NCI-H446 (cell line): ENCODE measurements at regions not wholly inside any gene's neighbourhood (a gene's known extent, or its start where the extent isn't known, plus 50 kb on each side); places are given as distances from the start of the nearest gene placed in this dataset.

Experiments
- DNase-seq, 2 experiments: peaks; one replicate each; lab custom pipeline; 2025; lab: John Stamatoyannopoulos, UW

GRCh38 chr4:159041054-159042034, 61.5 kb upstream of the RAPGEF2 start:
- DNase-seq: no peak

GRCh38 chr4:159042097-159042605, 60.7 kb upstream of the RAPGEF2 start:
- peak; percentile 25 to 64 for DNase-seq

DNA sequence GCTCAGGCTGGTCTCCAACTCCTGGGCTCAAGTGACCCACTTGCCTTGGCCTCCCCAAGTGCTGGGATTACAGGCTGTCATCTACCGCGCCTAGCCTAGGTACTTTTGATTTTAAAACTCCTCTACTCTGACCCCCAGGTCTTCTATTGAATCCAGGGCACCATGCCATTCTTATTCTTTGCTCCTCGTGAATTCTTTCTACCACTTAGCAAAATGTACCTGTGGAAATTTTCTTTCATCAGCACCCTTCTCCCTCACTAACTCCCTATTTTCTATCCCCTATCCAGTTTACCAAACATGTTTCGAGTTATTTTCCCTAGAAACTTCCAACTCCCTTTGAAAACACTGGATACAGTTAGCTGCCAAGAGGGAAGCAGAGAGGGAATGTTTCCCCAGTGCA, 60.0 kb upstream of the RAPGEF2 start:
- DNase-seq: no peak

DNA sequence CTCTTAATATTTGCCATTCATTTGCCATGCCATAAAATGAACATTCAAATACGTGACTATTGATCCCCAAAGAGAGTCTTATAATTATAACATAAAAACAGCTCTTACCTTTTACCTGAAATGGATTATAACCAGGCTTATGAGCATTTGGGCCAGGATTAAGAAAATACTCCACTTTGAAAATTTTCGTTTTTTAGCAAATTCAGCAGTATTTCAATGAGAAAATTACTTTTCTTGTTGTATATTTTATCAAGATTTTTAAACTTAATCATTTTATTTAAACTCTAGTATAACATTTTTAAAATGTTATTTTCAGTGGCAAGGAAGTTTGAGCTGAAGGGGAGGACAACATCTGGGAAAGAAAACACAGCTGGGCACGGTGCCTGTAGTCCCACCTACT, 59.0 kb upstream of the RAPGEF2 start:
- no peak for DNase-seq

DNA sequence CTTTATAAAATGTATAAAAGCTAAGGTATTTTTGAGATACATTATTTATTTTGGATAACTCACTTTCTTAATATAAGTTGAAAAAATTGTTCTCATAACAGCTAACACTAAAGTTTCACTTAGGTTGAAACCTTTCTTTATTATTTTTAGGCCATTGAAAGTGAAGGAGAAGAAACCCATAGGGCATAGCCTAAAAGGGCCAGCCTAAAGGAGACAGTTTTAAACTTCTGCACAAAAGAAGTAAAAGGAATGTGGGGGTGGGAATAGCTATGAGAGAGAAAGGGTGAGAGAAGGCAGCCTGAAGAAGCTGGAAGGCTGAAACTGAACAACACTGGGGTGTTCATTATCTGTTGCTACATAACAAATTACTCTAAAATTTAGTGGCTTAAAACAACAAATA, 57.6 kb upstream of the RAPGEF2 start:
- DNase-seq: no peak

- DNase-seq: no peak
Observed at GRCh38 chr4:159046683-159047082, 56.2 kb upstream of the RAPGEF2 start.

- DNase-seq: no peak
Observed at GRCh38 chr4:159047478-159048165, 55.3 kb upstream of the RAPGEF2 start.

- DNase-seq: no peak
Observed at GRCh38 chr4:159048166-159048886, 54.6 kb upstream of the RAPGEF2 start.

GRCh38 chr4:159049780-159050375, 53.0 kb upstream of the RAPGEF2 start:
- no peak for DNase-seq

DNA sequence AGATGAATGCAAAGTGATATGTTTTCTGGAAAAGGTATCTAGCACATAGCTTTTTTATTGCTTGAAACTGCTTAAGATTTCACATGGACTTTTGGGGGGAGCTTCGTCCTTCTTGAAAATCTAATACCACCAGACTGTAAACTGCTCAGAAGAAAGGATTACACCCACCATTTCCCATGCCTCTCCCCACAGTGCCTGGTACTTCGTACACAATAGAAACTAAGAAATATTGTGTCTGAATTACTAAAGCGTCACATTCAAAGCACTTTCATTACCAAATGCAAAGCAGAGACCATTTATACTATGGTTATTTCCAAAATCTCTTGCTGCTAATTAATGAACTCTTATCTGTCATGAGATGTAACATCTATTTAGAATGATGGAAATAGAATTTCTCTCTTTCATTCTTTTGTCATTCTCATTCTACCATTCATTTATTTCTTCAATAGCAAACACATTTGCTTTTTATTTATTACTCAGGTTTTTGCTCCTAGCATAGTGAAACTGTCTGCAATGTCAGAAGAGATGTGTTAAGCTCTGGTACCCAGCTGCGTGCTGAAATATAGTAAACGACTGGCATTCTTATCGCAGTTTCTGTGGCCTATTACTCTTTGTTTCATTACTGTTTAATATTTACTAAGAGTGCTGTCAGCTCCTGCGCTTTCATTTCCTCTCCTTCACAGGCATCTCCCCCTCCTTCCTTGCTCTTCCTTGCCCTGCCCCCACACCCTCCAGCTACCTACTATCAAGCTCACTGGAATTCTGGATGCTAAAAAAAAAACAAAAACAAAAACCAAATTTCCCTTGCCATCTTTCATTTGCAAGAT, 51.4 kb upstream of the RAPGEF2 start:
- DNase-seq: no peak

- no peak for DNase-seq
Observed at GRCh38 chr4:159052315-159052714, 50.6 kb upstream of the RAPGEF2 start.
